OCI-LY7 (cell line): ENCODE measurements at regions not wholly inside any gene's neighbourhood (a gene's known extent, or its start where the extent isn't known, plus 50 kb on each side); places are given as distances from the start of the nearest gene placed in this dataset.

Experiments
- BruUV-seq: library from RNA; stranded (reverse); fragments of 400-500 nt; replicated peaks from 2 replicates; lab custom pipeline; 2021; lab: Mats Ljungman, UMichigan
- CTCF ChIA-PET: fragments of 300-600 bp; sonication (Branson Sonifier 250); formaldehyde crosslinking; loops from one replicate; lab custom pipeline; 2022; ENCODE audit warnings: antibody characterized with exemption; ENCODE audit not compliant: unreplicated experiment; lab: Charles Lee
- POLR2A ChIA-PET: fragments of 300-600 bp; sonication (Branson Sonifier 250); formaldehyde crosslinking; loops from one replicate; lab custom pipeline; 2022; ENCODE audit warnings: antibody characterized with exemption; lab: Charles Lee
- DNase-seq: peaks from one replicate; pipeline ENCODE4 v3.0.0-alpha.2; 2015; ENCODE audit warnings: low spot score
- H2AFZ ChIP-seq: fragments of 200-600 bp; sonication (generic), shearing (Covaris generic); 2 replicates; pipeline ENCODE4 v1.6.1; 2014; ENCODE audit warnings: mild to moderate bottlenecking, antibody characterized with exemption, low read length, moderate library complexity
- H3K27ac ChIP-seq: fragments of 200-600 bp; sonication (generic); 2 replicates; pipeline ENCODE4 v1.5.1; 2014; ENCODE audit warnings: mixed run types, low read depth, mild to moderate bottlenecking, moderate library complexity, low read length, inconsistent platforms; ENCODE audit not compliant: poor library complexity, severe bottlenecking
- H3K36me3 ChIP-seq: fragments of 200-600 bp; sonication (generic); 2 replicates; pipeline ENCODE4 v1.6.1; 2014; ENCODE audit warnings: mild to moderate bottlenecking, antibody characterized with exemption, low read length, moderate library complexity, mixed read lengths; ENCODE audit not compliant: insufficient read depth
- H3K4me1 ChIP-seq: fragments of 200-600 bp; sonication (generic); 2 replicates; pipeline ENCODE4 v1.5.1; 2014; ENCODE audit warnings: mild to moderate bottlenecking, low read length; ENCODE audit not compliant: insufficient read depth, poor library complexity, severe bottlenecking
- H3K4me2 ChIP-seq: fragments of 200-600 bp; sonication (generic); 2 replicates; pipeline ENCODE4 v1.6.1; 2014; ENCODE audit warnings: mild to moderate bottlenecking, low read length
- H3K4me3 ChIP-seq: fragments of 200-600 bp; sonication (generic); 2 replicates; pipeline ENCODE4 v1.5.1; 2014; ENCODE audit warnings: mild to moderate bottlenecking, low read depth, low read length; ENCODE audit not compliant: poor library complexity, severe bottlenecking
- H3K79me2 ChIP-seq: fragments of 200-600 bp; sonication (generic); 2 replicates; pipeline ENCODE4 v1.6.1; 2016; ENCODE audit warnings: low read depth, mild to moderate bottlenecking, low read length, moderate library complexity, mixed read lengths; ENCODE audit not compliant: insufficient read depth
- H3K9me2 ChIP-seq: fragments of 200-600 bp; sonication (generic); 2 replicates; pipeline ENCODE4 v1.6.1; 2016; ENCODE audit warnings: mild to moderate bottlenecking, low read length, mixed read lengths; ENCODE audit not compliant: insufficient read depth
- H3K9me3 ChIP-seq: fragments of 200-600 bp; sonication (generic); 2 replicates; pipeline ENCODE4 v1.6.1; 2014; ENCODE audit warnings: mild to moderate bottlenecking, mixed run types, low read length, mixed read lengths
- H4K20me1 ChIP-seq: fragments of 200-600 bp; sonication (generic); 2 replicates; pipeline ENCODE4 v1.6.1; 2014; ENCODE audit warnings: mild to moderate bottlenecking, antibody characterized with exemption, low read length, moderate library complexity, mixed read lengths; ENCODE audit not compliant: insufficient read depth
- EZH2phosphoT487 ChIP-seq: fragments of 200-600 bp; sonication (generic); IDR thresholded peaks from 2 replicates; pipeline ENCODE4 v1.6.1; 2018; ENCODE audit warnings: low read depth, borderline replicate concordance, mild to moderate bottlenecking, mixed run types, antibody characterized with exemption, low read length, moderate library complexity, mixed read lengths
- intact Hi-C: fragments of 100-400 bp; cut with micrococcal nuclease; formaldehyde crosslinking; loops from one replicate; pipeline ENCODE4 v1.10.0; 2022; ENCODE audit not compliant: unreplicated experiment
- TF ChIP-seq, protein P1 (sequence below): fragments of 200-600 bp; sonication (generic); conservative IDR thresholded peaks from 2 replicates; pipeline ENCODE4 v1.5.1; 2014; ENCODE audit warnings: mild to moderate bottlenecking, antibody characterized with exemption, low read length, moderate library complexity, mixed read lengths

DNA sequence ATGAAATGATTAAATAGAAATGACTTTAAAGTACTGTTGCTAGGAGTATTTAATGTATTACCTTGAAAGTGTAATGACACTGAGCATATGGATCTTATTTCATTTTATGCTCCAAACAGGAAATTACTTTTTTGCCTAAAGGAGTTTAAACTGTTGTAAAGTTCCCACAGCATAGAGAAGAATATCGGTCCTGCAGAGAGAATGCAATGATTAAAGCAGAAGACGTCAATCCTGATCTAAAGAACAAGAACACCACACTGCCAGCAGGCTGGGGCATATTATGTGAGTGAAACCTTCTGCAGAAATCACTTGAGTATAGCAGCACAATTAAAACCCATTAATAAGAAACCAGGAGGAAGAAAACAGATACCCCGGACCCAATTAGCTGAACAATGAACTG is 72.8 kb upstream of the CAMK2D start:
- CTCF ChIA-PET, result no interaction called here
- H3K4me3 ChIP-seq, result no peak overlapping the region
- H3K27ac ChIP-seq, result no peak overlapping the region
- H3K79me2 ChIP-seq, result no peaks in the 10 kb centered on the region
- peaks cover 20% of the 10 kb centered on the region for H3K4me1 ChIP-seq
- intact Hi-C loops, result no loop called here
- H4K20me1 ChIP-seq, result no peaks in the 10 kb centered on the region
- H3K9me3 ChIP-seq, result no peaks in the 10 kb centered on the region
- no peaks in the 10 kb centered on the region for H3K9me2 ChIP-seq
- H3K4me2 ChIP-seq, result no peak overlapping the region
- POLR2A ChIA-PET, result interaction anchor here (0.7 to 0.9 kb wide), 3 partner anchors 13 to 468 kb away, joined by 3 read pairs; no protein-coding TSS in a partner anchor
- BruUV-seq, result no TSS peak
- no peak overlapping the region for H2AFZ ChIP-seq
- DNase-seq, result no peak
- no peaks in the 10 kb centered on the region for H3K36me3 ChIP-seq
- TF ChIP-seq EZH2phosphoT487, result no peak
- TF ChIP-seq, protein P1, sequence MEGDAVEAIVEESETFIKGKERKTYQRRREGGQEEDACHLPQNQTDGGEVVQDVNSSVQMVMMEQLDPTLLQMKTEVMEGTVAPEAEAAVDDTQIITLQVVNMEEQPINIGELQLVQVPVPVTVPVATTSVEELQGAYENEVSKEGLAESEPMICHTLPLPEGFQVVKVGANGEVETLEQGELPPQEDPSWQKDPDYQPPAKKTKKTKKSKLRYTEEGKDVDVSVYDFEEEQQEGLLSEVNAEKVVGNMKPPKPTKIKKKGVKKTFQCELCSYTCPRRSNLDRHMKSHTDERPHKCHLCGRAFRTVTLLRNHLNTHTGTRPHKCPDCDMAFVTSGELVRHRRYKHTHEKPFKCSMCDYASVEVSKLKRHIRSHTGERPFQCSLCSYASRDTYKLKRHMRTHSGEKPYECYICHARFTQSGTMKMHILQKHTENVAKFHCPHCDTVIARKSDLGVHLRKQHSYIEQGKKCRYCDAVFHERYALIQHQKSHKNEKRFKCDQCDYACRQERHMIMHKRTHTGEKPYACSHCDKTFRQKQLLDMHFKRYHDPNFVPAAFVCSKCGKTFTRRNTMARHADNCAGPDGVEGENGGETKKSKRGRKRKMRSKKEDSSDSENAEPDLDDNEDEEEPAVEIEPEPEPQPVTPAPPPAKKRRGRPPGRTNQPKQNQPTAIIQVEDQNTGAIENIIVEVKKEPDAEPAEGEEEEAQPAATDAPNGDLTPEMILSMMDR, result no peak

DNA sequence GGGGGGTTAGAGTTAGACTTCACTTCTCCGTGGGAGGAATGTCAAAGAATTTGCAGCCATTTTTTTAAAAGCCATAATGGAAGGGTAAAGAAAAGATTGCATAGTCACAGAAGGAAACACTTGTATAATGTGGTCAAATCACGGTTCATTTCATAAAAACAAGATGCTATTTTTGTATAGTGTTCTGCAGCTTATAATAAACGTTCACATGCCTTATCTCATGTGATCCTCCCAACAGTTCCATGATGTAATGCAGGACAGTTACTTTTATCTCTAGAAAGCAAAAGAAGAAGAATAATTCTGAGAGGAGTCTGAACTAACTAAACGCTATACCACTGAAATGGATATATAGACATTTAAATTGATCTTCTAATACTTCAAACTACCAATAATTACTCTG is 71.3 kb upstream of the CAMK2D start:
- no peaks in the 10 kb centered on the region for H3K79me2 ChIP-seq
- H3K9me2 ChIP-seq, result no peaks in the 10 kb centered on the region
- H3K27ac ChIP-seq, result no peak overlapping the region
- no peaks in the 10 kb centered on the region for H3K36me3 ChIP-seq
- intact Hi-C loops, result no loop called here
- H3K4me1 ChIP-seq, result peaks cover 13% of the 10 kb centered on the region
- no TSS peak for BruUV-seq
- H3K9me3 ChIP-seq, result no peaks in the 10 kb centered on the region
- H4K20me1 ChIP-seq, result no peaks in the 10 kb centered on the region
- H3K4me2 ChIP-seq, result no peak overlapping the region
- POLR2A ChIA-PET, result interaction anchor here (0.6 to 0.9 kb wide), 2 partner anchors 17 to 707 kb away, joined by 3 to 4 read pairs; no protein-coding TSS in a partner anchor
- H2AFZ ChIP-seq, result no peak overlapping the region
- H3K4me3 ChIP-seq, result no peak overlapping the region
- DNase-seq, result no peak
- CTCF ChIA-PET, result no interaction called here
- TF ChIP-seq, protein P1, result no peak
- TF ChIP-seq EZH2phosphoT487, result no peak

GRCh38 chr4:113831457-113831856 is 69.9 kb upstream of the CAMK2D start:
- Histone ChIP-seq H3K27ac (no peak overlapping the region), H3K4me1 (no peaks in the 10 kb centered on the region), H3K9me2 (no peaks in the 10 kb centered on the region), H3K4me2 (no peak overlapping the region), H3K79me2 (no peaks in the 10 kb centered on the region), H3K4me3 (no peak overlapping the region), H2AFZ (no peak overlapping the region), H3K9me3 (no peaks in the 10 kb centered on the region), H3K36me3 (no peaks in the 10 kb centered on the region), H4K20me1 (no peaks in the 10 kb centered on the region)
- DNase-seq, result no peak
- ChIA-PET POLR2A (interaction anchor here (0.6 to 1.4 kb wide), 5 partner anchors 11 to 1113 kb away, joined by 3 to 4 read pairs (median 3); no protein-coding TSS in a partner anchor), CTCF (no interaction called here)
- intact Hi-C loops, result no loop called here
- no peak for TF ChIP-seq EZH2phosphoT487
- TF ChIP-seq, protein P1, result no peak
- BruUV-seq, result no TSS peak
